NCI-H748 treated with DMSO at 0.1 percent for 48 hours (cell line): ENCODE measurements at regions not wholly inside any gene's neighbourhood (a gene's known extent, or its start where the extent isn't known, plus 50 kb on each side); places are given as distances from the start of the nearest gene placed in this dataset.

Experiments
- DNase-seq: peaks from one replicate; lab custom pipeline; 2025; lab: John Stamatoyannopoulos, UW

DNA sequence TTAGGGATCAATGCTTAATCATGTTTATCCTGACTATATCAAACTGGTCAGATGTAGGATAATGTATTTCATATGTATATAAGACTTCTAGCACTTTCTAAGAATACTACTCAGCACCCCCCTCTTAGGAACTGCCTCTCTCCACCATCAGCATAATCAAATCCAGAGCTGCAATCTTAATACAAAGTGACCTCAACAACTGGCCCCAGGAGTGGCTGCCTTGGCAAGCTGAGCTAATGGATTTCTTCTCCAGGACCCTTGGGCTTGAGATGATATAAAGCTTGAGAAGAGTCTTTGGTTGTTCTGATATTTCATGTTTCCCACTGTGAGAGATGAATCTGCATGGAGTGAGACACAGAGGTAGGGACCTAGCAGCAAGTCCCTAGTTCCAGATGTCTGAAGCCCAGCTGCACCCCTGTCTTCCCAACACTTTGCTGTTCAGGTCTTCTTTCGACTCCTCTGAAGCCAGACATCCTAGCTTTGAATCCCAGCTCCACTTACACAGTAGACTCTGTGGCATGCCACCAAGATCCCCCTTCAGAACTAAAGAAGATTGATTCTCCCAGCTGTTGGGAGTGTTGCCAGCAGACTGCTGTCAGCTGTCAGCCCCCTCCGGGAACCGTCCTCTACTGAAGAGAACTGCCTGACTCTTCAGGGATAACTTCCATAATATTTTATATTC is 309.3 kb upstream of the UBE2E2 start:
- DNase-seq, result no peak

GRCh38 chr3:22894865-22895264 is 308.3 kb upstream of the UBE2E2 start:
- DNase-seq, result no peak

DNA sequence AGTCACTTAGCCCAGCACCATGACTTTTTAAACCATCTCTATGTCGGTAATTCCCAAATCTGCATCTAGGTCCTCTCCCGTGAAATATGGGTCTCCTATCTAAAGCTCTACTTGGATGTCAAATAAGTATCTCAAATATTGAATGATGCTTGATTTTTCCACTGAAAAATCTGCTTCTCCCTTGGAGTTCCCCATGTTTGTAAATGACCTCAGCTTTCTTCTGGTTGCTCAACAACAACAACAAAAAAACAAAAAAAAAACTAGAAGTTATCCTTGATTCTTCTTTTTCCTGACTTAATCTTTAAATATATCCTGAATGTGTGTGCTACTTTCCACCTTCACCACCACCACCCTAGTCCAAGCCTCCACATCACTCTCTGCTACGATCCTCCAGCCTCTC is 307.5 kb upstream of the UBE2E2 start:
- DNase-seq, result no peak

- DNase-seq, result no peak
These were observed 304.6 kb upstream of the UBE2E2 start for GRCh38 chr3:22898558-22898957.

- DNase-seq, result no peak
These were observed 303.7 kb upstream of the UBE2E2 start for GRCh38 chr3:22899441-22899840.

GRCh38 chr3:22900296-22900695 is 302.8 kb upstream of the UBE2E2 start:
- DNase-seq, result no peak

- no peak for DNase-seq
These were observed 301.4 kb upstream of the UBE2E2 start for GRCh38 chr3:22901684-22902083.

DNA sequence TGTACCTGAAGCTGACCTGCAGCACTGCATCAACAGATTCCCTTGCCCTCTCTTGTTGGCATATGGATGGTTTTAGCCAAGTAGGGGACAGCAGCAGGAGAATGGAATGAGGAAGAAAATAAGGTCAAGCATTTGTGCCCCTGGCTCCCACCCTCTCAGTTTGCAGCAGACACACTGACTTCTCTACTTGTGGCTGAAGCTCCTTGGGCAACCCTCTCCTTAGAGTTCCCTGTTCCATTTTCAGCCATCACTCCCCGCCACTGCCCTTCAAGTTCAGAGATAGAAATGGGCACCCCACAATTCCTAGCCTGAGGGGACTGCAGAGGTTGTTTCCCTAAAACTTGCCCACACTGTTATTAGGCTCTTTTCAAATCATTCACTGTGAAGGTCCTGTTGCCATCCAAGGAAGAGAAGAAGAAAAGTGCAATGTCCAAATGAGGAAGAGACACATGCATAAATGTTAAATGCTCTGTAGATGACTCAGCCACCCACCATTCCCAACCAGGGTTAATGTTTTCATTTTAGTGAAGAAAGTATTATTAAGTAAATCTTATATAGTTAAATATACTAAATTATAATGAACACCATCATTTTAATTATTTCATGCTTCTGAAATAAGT is 295.9 kb upstream of the UBE2E2 start:
- no peak for DNase-seq

DNA sequence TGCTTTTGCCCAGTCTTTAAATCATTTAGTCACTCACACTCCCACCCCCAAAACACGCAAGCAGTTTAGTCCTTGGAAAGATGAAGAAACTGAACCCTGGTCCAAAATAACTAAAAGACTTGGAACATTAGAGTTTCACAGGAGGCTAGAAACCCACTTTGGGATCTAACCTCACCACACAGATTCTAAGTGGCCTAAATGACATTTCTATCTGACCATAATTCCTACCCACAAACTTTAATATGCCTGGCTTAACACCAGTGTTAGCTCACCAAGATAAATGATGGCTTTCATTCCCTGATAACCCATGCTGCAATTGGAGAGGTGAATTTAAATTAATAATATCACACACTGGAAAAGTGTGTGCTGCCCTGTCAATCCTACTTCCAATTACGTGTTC is 295.3 kb upstream of the UBE2E2 start:
- DNase-seq, result no peak

DNA sequence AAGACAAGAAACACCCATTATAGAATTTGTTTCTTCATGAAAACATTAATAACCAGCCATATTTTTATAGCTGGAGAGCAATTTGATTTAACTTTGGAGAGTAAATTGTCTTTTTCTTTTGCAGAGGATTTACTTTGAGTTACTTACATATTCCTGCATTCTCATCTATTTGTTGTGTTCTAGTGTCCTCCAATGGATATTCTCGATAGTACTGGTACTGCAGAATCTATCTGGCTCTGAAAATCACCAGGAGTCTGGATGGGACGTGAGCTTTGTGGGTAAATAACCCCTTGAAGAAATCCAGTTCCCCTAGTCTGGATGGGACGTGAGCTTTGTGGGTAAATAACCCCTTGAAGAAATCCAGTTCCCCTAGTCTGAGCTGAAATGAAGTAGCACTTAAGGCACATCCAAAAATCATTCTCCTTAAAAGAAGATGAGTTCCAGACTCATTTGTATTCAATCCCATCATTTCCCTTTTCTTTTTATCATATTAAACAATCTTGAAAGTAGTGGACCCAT is 294.1 kb upstream of the UBE2E2 start:
- no peak for DNase-seq

DNA sequence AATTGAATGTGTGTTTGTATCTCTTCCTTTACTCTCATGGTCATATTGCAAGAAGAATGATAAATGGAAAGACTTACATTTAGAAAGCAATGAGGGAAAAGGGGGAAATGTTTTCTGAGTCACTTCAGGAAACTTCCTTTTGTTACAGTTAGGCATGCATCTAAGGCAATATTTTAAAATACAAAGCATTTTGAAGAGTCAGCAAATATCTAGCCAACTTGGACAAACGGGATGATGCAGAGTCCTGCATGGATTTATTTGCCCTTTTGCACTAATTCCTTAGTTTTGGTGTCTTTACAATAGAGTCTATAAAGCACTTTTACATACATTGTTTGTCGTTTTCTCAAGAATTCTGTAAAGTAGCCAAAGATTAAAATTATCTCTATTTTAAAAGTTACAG is 286.2 kb upstream of the UBE2E2 start:
- no peak for DNase-seq

DNA sequence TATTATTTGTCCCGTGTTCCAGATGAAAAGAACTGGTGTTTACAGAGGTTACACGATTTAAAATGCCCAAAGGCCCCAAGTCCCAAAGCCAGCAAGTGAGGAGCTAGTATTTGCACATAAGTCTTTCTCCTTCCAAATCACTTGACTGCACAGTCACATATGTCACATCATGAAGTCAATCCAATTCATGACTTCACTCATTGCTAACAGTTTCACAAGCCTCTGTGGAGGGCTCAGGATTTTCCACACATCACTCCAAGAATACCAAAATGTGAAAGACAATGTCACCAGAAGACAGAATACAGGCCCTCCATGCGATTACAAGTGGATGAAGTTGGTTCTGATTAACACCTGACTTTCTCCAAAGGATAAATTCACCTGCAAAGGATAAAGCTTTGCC is 283.1 kb upstream of the UBE2E2 start:
- DNase-seq, result no peak

DNA sequence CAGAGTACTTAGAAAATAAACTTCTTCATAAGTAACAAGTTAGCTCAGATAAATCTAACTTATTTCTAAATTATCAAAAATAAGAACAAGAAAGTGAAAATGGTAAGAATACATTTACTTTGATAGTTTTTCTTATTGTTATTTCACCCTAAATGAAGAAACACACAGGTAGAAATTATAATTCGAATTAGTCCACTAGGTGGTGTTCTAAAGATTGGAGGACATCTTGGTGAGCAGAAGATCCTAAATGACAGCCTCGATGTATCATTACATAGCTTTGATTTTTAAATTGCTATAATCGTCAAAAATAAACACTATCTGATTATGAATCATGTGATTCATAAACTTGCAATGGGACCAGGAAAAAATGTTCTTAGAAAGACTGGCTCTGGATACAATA is 280.8 kb upstream of the UBE2E2 start:
- DNase-seq, result peak; percentile 3

- no peak for DNase-seq
These were observed 279.4 kb upstream of the UBE2E2 start for GRCh38 chr3:22923711-22924110.

GRCh38 chr3:22928216-22929110 is 274.7 kb upstream of the UBE2E2 start:
- DNase-seq, result no peak

- DNase-seq, result no peak
These were observed 269.9 kb upstream of the UBE2E2 start for GRCh38 chr3:22933051-22933840.

DNA sequence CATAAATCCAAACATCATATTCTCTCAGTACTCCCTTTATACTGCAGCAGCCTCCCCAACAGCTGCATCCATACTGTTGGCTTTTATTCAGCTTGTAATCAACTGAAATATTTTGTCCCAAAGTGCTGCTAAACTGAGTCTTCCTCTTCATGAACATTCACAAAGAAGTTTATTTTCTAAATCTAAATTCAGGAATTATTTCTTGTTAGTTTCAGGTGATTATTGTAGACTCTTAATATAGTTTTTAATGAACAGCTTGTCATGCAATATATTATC is 269.3 kb upstream of the UBE2E2 start:
- DNase-seq, result no peak

GRCh38 chr3:22935040-22935439 is 268.1 kb upstream of the UBE2E2 start:
- no peak for DNase-seq

DNA sequence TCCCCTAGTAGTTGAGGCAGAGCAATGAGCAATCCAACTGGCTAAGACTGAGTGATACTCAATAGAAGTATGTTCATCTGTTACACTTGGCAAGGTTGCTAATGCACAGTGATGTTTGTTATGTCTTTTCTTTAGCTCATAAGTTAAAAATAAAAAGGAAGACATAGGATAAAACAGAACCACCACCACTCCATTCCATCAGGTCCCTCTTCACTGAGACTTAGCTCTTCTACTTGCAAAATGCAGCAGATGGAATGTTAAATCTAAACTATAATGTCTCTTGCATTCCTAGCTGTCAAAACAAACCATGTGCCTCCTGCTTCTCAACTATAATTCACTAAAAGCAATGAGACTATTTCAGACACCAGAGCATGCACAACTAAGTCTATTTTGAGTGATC is 265.6 kb upstream of the UBE2E2 start:
- no peak for DNase-seq

- no peak for DNase-seq
These were observed 264.4 kb upstream of the UBE2E2 start for GRCh38 chr3:22938739-22939138.

GRCh38 chr3:22939349-22939748 is 263.8 kb upstream of the UBE2E2 start:
- DNase-seq, result no peak

- DNase-seq, result no peak
These were observed 262.8 kb upstream of the UBE2E2 start for GRCh38 chr3:22940285-22940684.
